H1 (cell line): ENCODE measurements at regions not wholly inside any gene's neighbourhood (a gene's known extent, or its start where the extent isn't known, plus 50 kb on each side); places are given as distances from the start of the nearest gene placed in this dataset.

Experiments used
- CTCF ChIA-PET: fragments of 300-600 bp; sonication (Branson Sonifier 250); formaldehyde crosslinking; loops from one replicate; lab custom pipeline; 2021; ENCODE audit not compliant: partially characterized antibody; lab: Charles Lee
- POLR2A ChIA-PET: fragments of 300-600 bp; sonication (Branson Sonifier 250); formaldehyde crosslinking; loops from one replicate; lab custom pipeline; 2021; ENCODE audit warnings: inconsistent platforms; ENCODE audit not compliant: partially characterized antibody; lab: Charles Lee
- DNase-seq, 2 experiments: peaks; one replicate each; pipeline versions ENCODE4 v3.0.0 to v3.0.0-alpha.2; 2010 to 2022; ENCODE audit warnings: low spot score in 2 of 2, low read depth in 1 of 2, mixed read lengths in 1 of 2
- FAIRE-seq: peaks from 2 replicates; lab custom pipeline; 2011; peaks lifted over from hg19 to GRCh38; lab: Jason Lieb, UNC
- H2AFZ ChIP-seq: 2 replicates; pipeline ENCODE4 v1.8.1; 2012; ENCODE audit warnings: low read length, inconsistent platforms
- H2AK5ac ChIP-seq: 2 replicates; pipeline ENCODE4 v1.6.1; 2013; ENCODE audit warnings: low read depth, low read length
- H2BK120ac ChIP-seq: replicated peaks from 2 replicates; pipeline ENCODE3; 2013; ENCODE audit warnings: low read depth, low read length, inconsistent platforms
- H2BK12ac ChIP-seq: 2 replicates; pipeline ENCODE4 v1.6.1; 2013; ENCODE audit warnings: low read depth, low read length
- H2BK15ac ChIP-seq: 2 replicates; pipeline ENCODE4 v1.6.1; 2013; ENCODE audit warnings: low read length
- H2BK20ac ChIP-seq: 2 replicates; pipeline ENCODE4 v1.6.1; 2013; ENCODE audit warnings: low read length
- H2BK5ac ChIP-seq: 2 replicates; pipeline ENCODE4 v1.6.1; 2013; ENCODE audit warnings: low read depth, low read length
- H3K14ac ChIP-seq: 2 replicates; pipeline ENCODE4 v1.6.1; 2013; ENCODE audit warnings: inconsistent platforms; ENCODE audit not compliant: insufficient read length
- H3K18ac ChIP-seq: 2 replicates; pipeline ENCODE4 v1.6.1; 2013; ENCODE audit warnings: low read length; ENCODE audit errors: extremely low read depth
- H3K23ac ChIP-seq: 2 replicates; pipeline ENCODE4 v1.6.1; 2013; ENCODE audit warnings: inconsistent platforms; ENCODE audit not compliant: insufficient read length
- H3K23me2 ChIP-seq: 2 replicates; pipeline ENCODE4 v1.6.1; 2013; ENCODE audit warnings: low read depth, low read length
- H3K27ac ChIP-seq: 2 replicates; pipeline ENCODE4 v1.6.1; 2011; ENCODE audit warnings: low read depth, low read length, inconsistent platforms
- H3K27me3 ChIP-seq, 4 experiments: replicated peaks in 1 of 4; 1 replicate in 1 of 4; 2 replicates in 3 of 4; pipeline versions ENCODE4 v1.6.1 to v1.8.1; 2011 to 2013; ENCODE audit warnings: low read length in 3 of 4, mild to moderate bottlenecking in 3 of 4, inconsistent platforms in 2 of 4, mixed read lengths in 2 of 4, moderate library complexity in 1 of 4; ENCODE audit not compliant: control insufficient read depth in 3 of 4, insufficient read depth in 3 of 4; ENCODE audit errors: extremely low read depth in 1 of 4
- H3K36me3 ChIP-seq, 4 experiments: 2 replicates each; pipeline versions ENCODE4 v1.6.1 to v1.8.1; 2011 to 2013; ENCODE audit warnings: mild to moderate bottlenecking in 4 of 4, low read length in 3 of 4, moderate library complexity in 2 of 4, control low read depth in 1 of 4, inconsistent platforms in 1 of 4; ENCODE audit not compliant: insufficient read depth in 4 of 4, control insufficient read depth in 2 of 4
- H3K4ac ChIP-seq: replicated peaks from 2 replicates; pipeline ENCODE3; 2013; ENCODE audit warnings: low read length, low read depth, mixed read lengths, inconsistent platforms; ENCODE audit not compliant: insufficient read length
- H3K4me1 ChIP-seq, 4 experiments: replicated peaks in 1 of 4; 1 replicate in 1 of 4; 2 replicates in 3 of 4; pipeline versions ENCODE4 v1.6.1 to v1.8.1; 2011 to 2013; ENCODE audit warnings: low read length in 3 of 4, inconsistent platforms in 2 of 4, mixed read lengths in 1 of 4; ENCODE audit not compliant: insufficient read depth in 4 of 4, control insufficient read depth in 3 of 4
- H3K4me2 ChIP-seq, 2 experiments: 2 replicates each; pipeline versions ENCODE4 v1.6.1 to v1.8.1; 2011 to 2013; ENCODE audit warnings: low read depth in 2 of 2, low read length in 2 of 2, control low read depth in 1 of 2, inconsistent platforms in 1 of 2, mild to moderate bottlenecking in 1 of 2; ENCODE audit not compliant: insufficient read depth in 1 of 2
- H3K4me3 ChIP-seq, 4 experiments: fragments of 200-600, 300-600 bp in 1 of 4; sonication (generic), shearing (Covaris generic), sonication (Bioruptor Twin) in 1 of 4; 2 replicates each; pipeline versions ENCODE4 v1.5.1 to v1.8.1; 2011 to 2016; ENCODE audit warnings: low read length in 4 of 4, low read depth in 3 of 4, control low read depth in 2 of 4, inconsistent platforms in 2 of 4, mild to moderate bottlenecking in 2 of 4, mixed read lengths in 1 of 4, moderate library complexity in 1 of 4; ENCODE audit not compliant: insufficient read depth in 2 of 4; ENCODE audit errors: extremely low read depth in 1 of 4
- H3K56ac ChIP-seq: replicated peaks from 2 replicates; pipeline ENCODE3; 2013; ENCODE audit warnings: low read depth, mild to moderate bottlenecking, mixed read lengths, low read length, inconsistent platforms; ENCODE audit not compliant: insufficient read length
- H3K79me1 ChIP-seq: 2 replicates; pipeline ENCODE4 v1.6.1; 2013; ENCODE audit warnings: low read depth, low read length, control low read depth
- H3K79me2 ChIP-seq, 2 experiments: 2 replicates each; pipeline versions ENCODE4 v1.6.1 to v1.8.1; 2012 to 2013; ENCODE audit warnings: low read length in 2 of 2, mild to moderate bottlenecking in 2 of 2, inconsistent platforms in 1 of 2; ENCODE audit not compliant: insufficient read depth in 2 of 2, control insufficient read depth in 1 of 2
- H3K9ac ChIP-seq, 4 experiments: replicated peaks in 1 of 4; 1 replicate in 1 of 4; 2 replicates in 3 of 4; pipeline versions ENCODE4 v1.6.1 to v1.8.1; 2011 to 2013; ENCODE audit warnings: low read depth in 3 of 4, low read length in 3 of 4, control low read depth in 2 of 4, mild to moderate bottlenecking in 2 of 4, moderate library complexity in 2 of 4, inconsistent platforms in 1 of 4; ENCODE audit errors: extremely low read depth in 1 of 4
- H3K9me3 ChIP-seq, 2 experiments: 2 replicates each; pipeline versions ENCODE4 v1.6.1 to v1.8.1; 2012 to 2013; ENCODE audit warnings: mild to moderate bottlenecking in 2 of 2, moderate library complexity in 2 of 2, control low read depth in 1 of 2, inconsistent platforms in 1 of 2, low read depth in 1 of 2, low read length in 1 of 2, mixed read lengths in 1 of 2; ENCODE audit not compliant: insufficient read depth in 2 of 2
- H4K20me1 ChIP-seq, 2 experiments: replicated peaks in 1 of 2; 2 replicates each; pipeline versions ENCODE3 to v1.8.1; 2011 to 2013; ENCODE audit warnings: inconsistent platforms in 2 of 2, low read length in 2 of 2, mild to moderate bottlenecking in 1 of 2; ENCODE audit not compliant: insufficient read depth in 2 of 2, control insufficient read depth in 1 of 2
- H4K5ac ChIP-seq: 2 replicates; pipeline ENCODE4 v1.6.1; 2013; ENCODE audit warnings: low read length, low read depth, mixed read lengths, inconsistent platforms; ENCODE audit not compliant: insufficient read length
- H4K8ac ChIP-seq: 2 replicates; pipeline ENCODE4 v1.8.0; 2013; ENCODE audit warnings: mild to moderate bottlenecking, moderate library complexity, low read length, inconsistent platforms; ENCODE audit not compliant: insufficient read depth; ENCODE audit errors: extremely low read depth
- H4K91ac ChIP-seq: replicated peaks from 2 replicates; pipeline ENCODE3; 2013; ENCODE audit warnings: low read length, mixed read lengths, inconsistent platforms; ENCODE audit not compliant: insufficient read length
- ATF2 ChIP-seq: IDR thresholded peaks from 2 replicates; pipeline ENCODE4 v1.6.1; 2012; ENCODE audit warnings: low read length, inconsistent platforms
- CHD1 ChIP-seq: IDR thresholded peaks from 2 replicates; pipeline ENCODE4 v1.6.1; 2012; ENCODE audit warnings: low read depth, low read length, improper control_type of control experiment
- GABPA ChIP-seq: IDR thresholded peaks from 2 replicates; pipeline ENCODE4 v1.6.1; 2011; ENCODE audit warnings: mild to moderate bottlenecking, low read length, moderate library complexity, borderline replicate concordance; ENCODE audit not compliant: insufficient read depth
- HDAC6 ChIP-seq: IDR thresholded peaks from one replicate; pipeline ENCODE4 v1.7.1; 2012; ENCODE audit warnings: low read depth, mild to moderate bottlenecking, inconsistent platforms, low read length, moderate library complexity
- KDM5A ChIP-seq: fragments of 200-600 bp; IDR thresholded peaks from 2 replicates; pipeline ENCODE4 v1.7.1; 2012; ENCODE audit warnings: mild to moderate bottlenecking, low read length, inconsistent platforms, mixed read lengths
- POU5F1 ChIP-seq: IDR thresholded peaks from 2 replicates; pipeline ENCODE4 v1.6.1; 2011; ENCODE audit warnings: low read depth, mild to moderate bottlenecking, low read length, moderate library complexity
- RBBP5 ChIP-seq: IDR thresholded peaks from 2 replicates; pipeline ENCODE4 v1.7.1; 2012; ENCODE audit warnings: low read depth, mild to moderate bottlenecking, inconsistent platforms, low read length, moderate library complexity, borderline replicate concordance
- RNF2 ChIP-seq: fragments of 200-900, 300-1000 bp; sonication (generic); IDR thresholded peaks from 2 replicates; pipeline ENCODE4 v1.7.1; 2016; ENCODE audit warnings: borderline replicate concordance, low read depth, mild to moderate bottlenecking, antibody characterized with exemption, low read length; ENCODE audit not compliant: poor library complexity, severe bottlenecking; ENCODE audit errors: missing control alignments
- SIN3A ChIP-seq, 2 experiments: IDR thresholded peaks in 1 of 2; conservative IDR thresholded peaks in 1 of 2; 2 replicates each; pipeline ENCODE4 v1.6.1; 2011 to 2012; ENCODE audit warnings: low read length in 2 of 2, improper control_type of control experiment in 1 of 2, low read depth in 1 of 2, mild to moderate bottlenecking in 1 of 2
- SIX5 ChIP-seq: IDR thresholded peaks from 2 replicates; pipeline ENCODE4 v1.6.1; 2011; ENCODE audit warnings: mild to moderate bottlenecking, low read depth, low read length
- USF2 ChIP-seq: IDR thresholded peaks from 2 replicates; pipeline ENCODE4 v1.6.1; 2011; ENCODE audit warnings: low read length, improper control_type of control experiment
- WGBS, 2 experiments: shearing (Covaris generic) in 1 of 2; methylation state at CpG; one replicate each; pipeline versions ENCODE4 v1.1.6 to v1.1.7; 2013 to 2015; ENCODE audit warnings: low lambda C conversion rate in 2 of 2, mixed read lengths in 2 of 2, inconsistent platforms in 1 of 2, low coverage in 1 of 2, missing lambda C conversion rate in 1 of 2; ENCODE audit not compliant: insufficient replicate concordance in 2 of 2, insufficient coverage in 1 of 2, insufficient read length in 1 of 2; ENCODE audit errors: extremely low coverage in 1 of 2, missing lambda C conversion rate in 1 of 2; 5-methylcytosine and 5-hydroxymethylcytosine counted together

- no peak overlapping the region for H2BK5ac ChIP-seq
- H4K8ac ChIP-seq: no peak overlapping the region
- FAIRE-seq: no peak
- no peak overlapping the region for H3K4me3 ChIP-seq
- H2BK12ac ChIP-seq: no peak overlapping the region
- no peak for DNase-seq
- no peaks in the 10 kb centered on the region for H3K4me1 ChIP-seq
- no peak overlapping the region for H3K27ac ChIP-seq
- ChIA-PET POLR2A (no interaction called here), CTCF (no interaction called here)
- H3K4me2 ChIP-seq: no peak overlapping the region
- no peak overlapping the region for H4K5ac ChIP-seq
- H4K20me1 ChIP-seq: no peaks in the 10 kb centered on the region
- H3K79me1 ChIP-seq: no peaks in the 10 kb centered on the region
- whole genome bisulfite sequencing, 2 experiments: 84% methylated on average over 5 of the region's 5 CpGs; no CpG with 5 or more reads in 1 of the 2 experiments
- H2BK15ac ChIP-seq: no peak overlapping the region
- H3K23ac ChIP-seq: no peak overlapping the region
- peaks cover 3% of the 10 kb centered on the region in 2 experiments; a peak in 1 of 4 replicates for H3K9me3 ChIP-seq
- peaks cover 4% of the 10 kb centered on the region; the same call in 1 of the 2 replicates for H3K23me2 ChIP-seq
- no peak overlapping the region for H3K4ac ChIP-seq
- no peak overlapping the region for H3K18ac ChIP-seq
- no peaks in the 10 kb centered on the region; a peak in 1 of 8 replicates for H3K36me3 ChIP-seq
- no peak overlapping the region for H3K9ac ChIP-seq
- no peak overlapping the region for H2BK120ac ChIP-seq
- no peaks in the 10 kb centered on the region for H3K27me3 ChIP-seq
- no peak overlapping the region for H2BK20ac ChIP-seq
- no peak overlapping the region for H4K91ac ChIP-seq
- H3K79me2 ChIP-seq: no peaks in the 10 kb centered on the region; a peak in 1 of 4 replicates
- no peak overlapping the region for H3K14ac ChIP-seq
- H2AFZ ChIP-seq: no peak overlapping the region
- no peak overlapping the region for H2AK5ac ChIP-seq
- no peak overlapping the region for H3K56ac ChIP-seq
- TF ChIP-seq KDM5A: no peak
- TF ChIP-seq GABPA: no peak
- TF ChIP-seq USF2: no peak
- TF ChIP-seq SIN3A (conservative IDR thresholded peaks at IDR 0.05 in 1 of 2, IDR thresholded peaks at IDR 0.05 in 1 of 2; ENCODE audit: low read depth in 1 of 2, low read length in 2 of 2): no peak
- no peak for TF ChIP-seq CHD1
- no peak for TF ChIP-seq SIX5
- no peak for TF ChIP-seq POU5F1
- no peak for TF ChIP-seq ATF2
- TF ChIP-seq RNF2: no peak
- no peak for TF ChIP-seq HDAC6
- no peak for TF ChIP-seq RBBP5
Observed at GRCh38 chr14:97178781-97179180, 381.6 kb downstream of the VRK1 start.
